ENCODE measurements at regions not wholly inside any gene's neighbourhood (a gene's known extent, or its start where the extent isn't known, plus 50 kb on each side); places are given as distances from the start of the nearest gene placed in this dataset.
"Not testable (repeated sequence)": the region's sequence is repeated elsewhere in the genome, so short reads cannot be mapped to it uniquely, and the experiment has no call there.

DNA sequence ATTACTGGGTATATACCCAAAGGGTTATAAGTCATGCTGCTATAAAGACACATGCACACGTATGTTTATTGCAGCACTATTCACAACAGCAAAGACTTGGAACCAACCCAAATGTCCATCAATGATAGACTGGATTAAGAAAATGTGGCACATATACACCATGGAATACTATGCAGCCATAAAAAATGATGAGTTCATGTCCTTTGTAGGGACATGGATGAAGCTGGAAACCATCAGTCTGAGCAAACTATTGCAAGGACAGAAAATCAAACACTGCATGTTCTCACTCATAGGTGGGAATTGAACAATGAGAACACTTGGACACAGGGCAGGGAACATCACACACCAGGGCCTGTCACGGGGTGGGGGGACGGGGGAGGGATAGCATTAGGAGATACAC is 254.9 kb upstream of the AGTR2 start:
- not testable (repeated sequence) for TF ChIP-seq EZH2 (IDR thresholded peaks at IDR 0.05; ENCODE audit: insufficient read depth, low read length); CTCF (IDR thresholded peaks at IDR 0.05; ENCODE audit: insufficient read depth, low read depth, low read length)

Measured in astrocyte (in vitro differentiated cells and primary cell).